ENCODE measurements at regions not wholly inside any gene's neighbourhood (a gene's known extent, or its start where the extent isn't known, plus 50 kb on each side); places are given as distances from the start of the nearest gene placed in this dataset.

DNA sequence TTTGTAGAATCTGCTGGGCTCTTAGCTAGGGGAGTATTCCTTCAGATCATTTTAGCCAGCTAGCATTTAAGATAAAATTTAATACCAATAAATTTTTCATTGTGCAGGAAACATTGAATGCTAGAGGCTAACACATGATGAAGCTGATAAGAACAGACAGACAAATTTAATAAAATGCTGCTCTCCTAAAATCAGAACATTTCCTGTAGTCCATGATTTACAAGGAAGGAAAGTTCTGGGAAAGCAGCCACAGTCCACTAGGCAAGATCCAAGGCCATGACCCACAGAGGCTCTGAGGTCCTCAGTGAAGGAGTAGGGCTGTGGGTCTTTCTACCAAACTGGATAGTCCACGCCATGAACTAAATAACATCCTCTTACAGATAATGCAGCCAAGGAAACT, 253.0 kb downstream of the ICE1 start:
- no peaks in the 10 kb centered on the region for H3K9me3 ChIP-seq (replicated peaks in 1 of 3)
- no peak for TF ChIP-seq POLR2A (IDR thresholded peaks at IDR 0.05)
- TF ChIP-seq, protein P1, sequence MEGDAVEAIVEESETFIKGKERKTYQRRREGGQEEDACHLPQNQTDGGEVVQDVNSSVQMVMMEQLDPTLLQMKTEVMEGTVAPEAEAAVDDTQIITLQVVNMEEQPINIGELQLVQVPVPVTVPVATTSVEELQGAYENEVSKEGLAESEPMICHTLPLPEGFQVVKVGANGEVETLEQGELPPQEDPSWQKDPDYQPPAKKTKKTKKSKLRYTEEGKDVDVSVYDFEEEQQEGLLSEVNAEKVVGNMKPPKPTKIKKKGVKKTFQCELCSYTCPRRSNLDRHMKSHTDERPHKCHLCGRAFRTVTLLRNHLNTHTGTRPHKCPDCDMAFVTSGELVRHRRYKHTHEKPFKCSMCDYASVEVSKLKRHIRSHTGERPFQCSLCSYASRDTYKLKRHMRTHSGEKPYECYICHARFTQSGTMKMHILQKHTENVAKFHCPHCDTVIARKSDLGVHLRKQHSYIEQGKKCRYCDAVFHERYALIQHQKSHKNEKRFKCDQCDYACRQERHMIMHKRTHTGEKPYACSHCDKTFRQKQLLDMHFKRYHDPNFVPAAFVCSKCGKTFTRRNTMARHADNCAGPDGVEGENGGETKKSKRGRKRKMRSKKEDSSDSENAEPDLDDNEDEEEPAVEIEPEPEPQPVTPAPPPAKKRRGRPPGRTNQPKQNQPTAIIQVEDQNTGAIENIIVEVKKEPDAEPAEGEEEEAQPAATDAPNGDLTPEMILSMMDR (IDR thresholded peaks at IDR 0.05) = no peak
- H3K27ac ChIP-seq = peak overlapping the region in 2 of 5 donors; percentile 53 to 56
- peak in 6 of 7 donors; percentile 25 to 68 (median 50) for DNase-seq
- H3K4me1 ChIP-seq (replicated peaks in 1 of 2) = peaks cover 6 to 19% of the 10 kb centered on the region in 2 donors
- no peaks in the 10 kb centered on the region for H3K27me3 ChIP-seq
- WGBS, 4 donors = 41 to 48% (median 45%) methylated on average over 1 of the region's 1 CpG
- H3K4me3 ChIP-seq = no peak overlapping the region
- no peaks in the 10 kb centered on the region for H3K36me3 ChIP-seq (replicated peaks in 1 of 2)
- intact Hi-C loops (cut with DNase I) = no loop called here

DNA sequence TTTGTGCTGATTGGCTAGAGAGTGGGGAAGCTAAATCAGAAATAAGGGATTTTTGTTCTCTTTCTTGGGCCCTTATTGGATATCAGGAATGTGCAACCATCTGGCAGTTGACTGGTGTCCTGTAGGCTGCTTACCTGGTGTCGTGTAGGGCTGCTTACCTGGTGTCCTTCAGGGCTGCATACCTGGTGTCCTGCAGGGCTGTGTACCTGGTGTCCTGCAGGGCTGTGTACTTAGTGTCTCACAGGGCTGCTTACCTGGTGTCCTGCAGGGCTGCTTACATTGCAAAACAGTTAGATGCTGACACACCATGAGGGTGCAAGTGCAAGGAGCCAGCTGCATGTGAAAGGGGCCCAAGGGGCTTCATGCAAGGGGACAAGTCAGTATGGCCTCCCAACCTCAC, 249.3 kb downstream of the ICE1 start:
- WGBS, 4 donors = 75 to 100% (median 89%) methylated on average over 1 of the region's 1 CpG
- H3K4me1 ChIP-seq (replicated peaks in 1 of 2) = peaks cover 6 to 21% of the 10 kb centered on the region in 2 donors
- no peaks in the 10 kb centered on the region for H3K36me3 ChIP-seq (replicated peaks in 1 of 2)
- H3K9me3 ChIP-seq (replicated peaks in 1 of 3) = no peaks in the 10 kb centered on the region
- DNase-seq = no peak
- intact Hi-C loops (cut with DNase I) = no loop called here
- no peaks in the 10 kb centered on the region for H3K27me3 ChIP-seq
- no peak overlapping the region for H3K27ac ChIP-seq
- H3K4me3 ChIP-seq = no peak overlapping the region
- TF ChIP-seq, protein P1 (IDR thresholded peaks at IDR 0.05) = no peak
- no peak for TF ChIP-seq POLR2A (IDR thresholded peaks at IDR 0.05)

DNA sequence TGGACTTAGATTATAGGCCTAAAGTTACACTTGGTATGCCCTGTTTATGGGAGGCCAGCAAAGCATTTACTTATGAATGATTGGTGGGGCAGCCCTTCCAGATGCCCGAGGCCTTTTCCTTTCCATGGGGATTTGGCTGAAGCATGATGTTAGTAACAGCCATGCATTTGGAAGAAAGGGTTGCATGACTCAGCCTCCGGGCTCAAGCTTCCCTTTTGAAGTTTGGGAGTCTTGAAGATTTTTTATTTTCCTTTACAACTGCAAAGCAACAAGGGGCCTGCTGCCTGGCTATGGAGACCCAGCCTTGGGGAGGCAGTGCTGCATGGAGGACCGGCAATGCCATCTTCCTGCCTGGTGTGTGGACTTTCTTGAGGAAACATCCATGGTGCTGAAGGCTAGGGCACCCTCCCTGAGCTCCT, 244.7 kb downstream of the ICE1 start:
- Histone ChIP-seq H3K4me1 (replicated peaks in 1 of 2) (peaks cover 0 to 3% of the 10 kb centered on the region in 2 donors), H3K27me3 (no peaks in the 10 kb centered on the region), H3K36me3 (replicated peaks in 1 of 2) (no peaks in the 10 kb centered on the region), H3K27ac (no peak overlapping the region), H3K9me3 (replicated peaks in 1 of 3) (no peaks in the 10 kb centered on the region), H3K4me3 (no peak overlapping the region)
- no peak for TF ChIP-seq POLR2A (IDR thresholded peaks at IDR 0.05)
- TF ChIP-seq, protein P1 (IDR thresholded peaks at IDR 0.05) = no peak
- WGBS, 4 donors = 65 to 69% (median 67%) methylated on average over 2 to 3 of the region's 3 CpGs
- intact Hi-C loops (cut with DNase I) = no loop called here
- no peak for DNase-seq

DNA sequence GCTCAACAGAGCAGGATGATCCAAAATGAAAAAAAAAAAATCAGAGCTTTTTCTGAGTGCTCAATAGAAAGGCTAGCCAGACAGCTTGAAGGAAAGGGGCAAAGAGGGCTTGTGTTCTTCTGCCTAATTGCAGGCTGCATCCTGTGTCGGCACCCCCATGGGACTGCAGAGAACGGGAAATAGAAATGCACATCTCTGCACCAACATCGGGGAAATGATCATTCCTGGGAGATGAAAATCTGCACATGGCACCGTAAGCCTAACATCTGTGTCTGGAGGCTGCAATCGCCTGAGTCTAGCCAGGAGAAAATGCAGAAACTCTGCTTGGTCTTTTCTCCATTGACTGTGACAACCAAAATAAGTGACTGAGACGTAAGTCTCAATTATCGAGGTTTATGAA, 243.9 kb downstream of the ICE1 start:
- Histone ChIP-seq H3K9me3 (replicated peaks in 1 of 3) (no peaks in the 10 kb centered on the region), H3K27me3 (no peaks in the 10 kb centered on the region), H3K36me3 (replicated peaks in 1 of 2) (no peaks in the 10 kb centered on the region), H3K4me3 (no peak overlapping the region), H3K27ac (no peak overlapping the region), H3K4me1 (replicated peaks in 1 of 2) (peaks cover 0 to 3% of the 10 kb centered on the region in 2 donors)
- no peak for TF ChIP-seq POLR2A (IDR thresholded peaks at IDR 0.05)
- TF ChIP-seq, protein P1 (IDR thresholded peaks at IDR 0.05) = no peak
- intact Hi-C loops (cut with DNase I) = no loop called here
- no peak for DNase-seq
- WGBS, 4 donors = 70 to 80% (median 72%) methylated on average over 7 of the region's 7 CpGs

Measured in adrenal gland (tissue), 9 donors.